ENCODE measurements at regions not wholly inside any gene's neighbourhood (a gene's known extent, or its start where the extent isn't known, plus 50 kb on each side); places are given as distances from the start of the nearest gene placed in this dataset.

- Histone ChIP-seq H3K18ac (ENCODE audit: insufficient read length, low read depth, low read length) (no peak overlapping the region), H3K79me2 (ENCODE audit: insufficient read depth, low read length) (no peaks in the 10 kb centered on the region), H3K4me2 (ENCODE audit: insufficient read depth, insufficient read length, low read length) (no peak overlapping the region), H3K27me3 (ENCODE audit: insufficient read depth, low read length) (no peaks in the 10 kb centered on the region), H2BK20ac (ENCODE audit: low read depth, low read length, poor library complexity, severe bottlenecking) (no peak overlapping the region), H4K20me1 (ENCODE audit: control insufficient read depth, insufficient read depth, insufficient read length) (no peaks in the 10 kb centered on the region), H4K8ac (replicated peaks; ENCODE audit: insufficient read length, low read depth, low read length) (no peak overlapping the region), H2AFZ (ENCODE audit: low read length) (no peak overlapping the region), H3K4ac (ENCODE audit: low read depth, low read length) (no peak overlapping the region), H2BK15ac (ENCODE audit: low read depth, low read length) (no peak overlapping the region), H2BK12ac (ENCODE audit: insufficient read length, low read depth, low read length) (no peak overlapping the region), H2AK5ac (ENCODE audit: insufficient read length, low read length) (no peak overlapping the region), H3T11ph (ENCODE audit: low read length) (no peak overlapping the region), H2BK5ac (ENCODE audit: insufficient read length, low read length) (no peak overlapping the region), H3K9me3 (ENCODE audit: control insufficient read depth, low read depth, low read length) (no peaks in the 10 kb centered on the region), H3K23me2 (ENCODE audit: insufficient read length, low read depth, low read length, poor library complexity, severe bottlenecking) (no peaks in the 10 kb centered on the region), H4K91ac (ENCODE audit: insufficient read length, low read depth, low read length) (no peak overlapping the region), H3K27ac (ENCODE audit: insufficient read length, low read depth, low read length) (no peak overlapping the region), H4K5ac (ENCODE audit: insufficient read length, low read depth, low read length) (no peak overlapping the region), H3K56ac (ENCODE audit: insufficient read length, low read depth, low read length) (no peak overlapping the region), H2BK120ac (ENCODE audit: low read depth, low read length, poor library complexity, severe bottlenecking) (no peak overlapping the region), H3K79me1 (ENCODE audit: insufficient read depth, low read depth, low read length, poor library complexity, severe bottlenecking) (no peaks in the 10 kb centered on the region), H3K14ac (ENCODE audit: insufficient read depth, low read length) (no peak overlapping the region), H3K9ac (ENCODE audit: extremely low read depth, insufficient read length, low read length) (no peak overlapping the region), H3K4me1 (ENCODE audit: insufficient read depth, low read length) (peaks cover 2% of the 10 kb centered on the region; the same call in 1 of the 2 replicates), H3K23ac (ENCODE audit: insufficient read length, low read depth, low read length) (no peak overlapping the region)
- H3K4me1 Mint-ChIP-seq = peaks cover 8 to 11% of the 10 kb centered on the region in 2 experiments
- H3K9me3 Mint-ChIP-seq = peaks cover 3 to 9% of the 10 kb centered on the region in 2 experiments; a peak in 4 of 5 replicates
- H3K27ac Mint-ChIP-seq = 0 out of 7 replicates have a peak overlapping the region, but pooled peaks of 1 of the 3 experiments have one; percentile 13
- H3K4me3 Mint-ChIP-seq = no peak overlapping the region
- no peak for DNase-seq
- no peak for TF ChIP-seq CTCF (conservative IDR thresholded peaks at IDR 0.05)
- H3K27me3 Mint-ChIP-seq (ENCODE audit: low read depth) = no peaks in the 10 kb centered on the region
- H3K36me3 Mint-ChIP-seq (ENCODE audit: insufficient read depth in 1 of 3, low read depth in 3 of 3) = peaks cover 3 to 5% (median 4%) of the 10 kb centered on the region in 3 experiments; a peak in 2 of 7 replicates
These were observed 418.3 kb upstream of the CDIN1 start for GRCh38 chr15:36161108-36161507.

Measured in H9 (cell line).